ENCODE measurements at regions not wholly inside any gene's neighbourhood (a gene's known extent, or its start where the extent isn't known, plus 50 kb on each side); places are given as distances from the start of the nearest gene placed in this dataset.
A peak's percentile ranks its signal among the peaks of the same experiment; 100 is the strongest.

- DNase-seq (ENCODE audit: low read depth in 4 of 4, low spot score in 3 of 4), result no peak
These were observed 158.1 kb upstream of the B3GAT2 start for GRCh38 chr6:71114986-71115385.

GRCh38 chr6:71119560-71119959, 162.7 kb upstream of the B3GAT2 start:
- no peak for DNase-seq (ENCODE audit: low read depth in 4 of 4, low spot score in 3 of 4)

DNA sequence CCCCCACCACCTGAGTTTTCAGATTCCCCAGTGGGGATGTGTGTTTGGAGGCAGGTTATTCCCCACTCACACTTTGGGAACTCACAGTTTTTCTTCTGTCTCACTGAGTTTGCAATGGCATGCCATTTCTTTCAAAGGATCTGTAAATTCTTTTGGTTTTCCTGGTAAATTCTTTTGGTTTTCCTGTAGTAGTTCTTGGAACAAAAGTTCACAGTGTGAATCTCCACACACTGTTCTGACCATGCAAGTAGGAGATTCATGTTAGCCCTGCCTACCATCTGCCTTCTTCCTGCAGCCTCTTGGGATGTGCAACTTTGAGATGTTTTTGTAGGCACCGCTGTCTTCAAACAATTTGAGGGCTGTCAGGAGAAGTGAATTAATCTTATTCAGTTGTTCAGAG, 165.6 kb upstream of the OGFRL1 start:
- no peak for DNase-seq (ENCODE audit: low read depth in 4 of 4, low spot score in 3 of 4)

DNA sequence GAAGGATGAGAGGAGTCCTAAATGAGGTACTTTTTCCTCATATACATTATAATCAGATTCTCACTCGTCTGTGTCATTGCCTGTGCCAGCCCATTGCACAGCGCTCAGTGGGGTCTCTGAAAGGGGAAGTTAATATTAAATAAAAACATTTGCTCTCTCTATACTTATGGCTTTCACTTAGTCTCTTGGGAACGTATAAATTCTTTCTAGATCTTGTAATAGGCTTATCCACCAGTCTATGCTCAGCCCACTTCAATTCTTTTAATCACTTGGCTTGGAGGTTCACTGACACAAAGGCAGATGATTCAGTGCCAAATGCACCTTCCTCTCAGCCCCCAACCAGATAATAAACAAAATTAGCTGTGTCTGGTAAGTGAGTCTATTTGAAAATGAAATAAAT, 164.3 kb upstream of the OGFRL1 start:
- DNase-seq (ENCODE audit: low read depth in 4 of 4, low spot score in 3 of 4), result no peak

- DNase-seq (ENCODE audit: low read depth in 4 of 4, low spot score in 3 of 4), result no peak
These were observed 163.4 kb upstream of the OGFRL1 start for GRCh38 chr6:71125216-71125615.

GRCh38 chr6:71126506-71126905, 162.1 kb upstream of the OGFRL1 start:
- DNase-seq (ENCODE audit: low read depth in 4 of 4, low spot score in 3 of 4), result no peak

- no peak for DNase-seq (ENCODE audit: low read depth in 4 of 4, low spot score in 3 of 4)
These were observed 161.2 kb upstream of the OGFRL1 start for GRCh38 chr6:71127374-71127773.

- DNase-seq (ENCODE audit: low read depth in 4 of 4, low spot score in 3 of 4), result no peak
These were observed 158.3 kb upstream of the OGFRL1 start for GRCh38 chr6:71130277-71130676.

DNA sequence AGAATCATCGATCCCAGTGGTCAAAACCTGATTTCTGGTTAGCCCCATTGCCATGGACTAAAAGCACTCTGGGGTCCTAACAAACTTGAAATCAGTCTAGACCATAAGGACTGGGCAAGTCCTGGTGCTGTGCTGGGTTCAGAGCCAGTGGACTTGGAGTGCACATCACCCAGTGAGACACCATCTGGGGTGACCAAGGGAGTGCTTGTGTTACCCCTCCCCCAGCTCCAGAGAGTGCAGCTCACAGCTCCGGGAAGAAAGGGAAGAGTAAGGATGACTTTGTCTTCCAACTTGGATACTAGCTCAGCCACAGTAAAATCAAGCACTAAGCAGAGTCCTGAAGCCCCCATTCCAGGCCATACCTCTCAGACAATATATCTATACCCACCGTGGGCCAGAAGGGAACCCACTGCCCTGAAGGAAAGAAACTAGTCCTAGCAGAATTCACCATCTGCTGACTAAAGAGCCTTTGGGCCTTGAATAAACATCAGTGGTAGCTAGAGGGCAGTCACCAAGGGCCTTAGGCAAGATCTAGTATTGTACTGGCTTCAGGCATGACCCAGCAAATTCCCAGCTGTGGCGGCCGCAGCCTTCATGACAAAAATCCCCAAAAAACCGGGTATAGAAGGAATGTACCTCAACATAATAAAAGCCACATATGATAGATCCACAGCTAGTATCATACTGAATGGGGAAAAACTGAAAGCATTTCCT, 153.5 kb upstream of the OGFRL1 start:
- DNase-seq (ENCODE audit: low read depth in 4 of 4, low spot score in 3 of 4), result no peak

DNA sequence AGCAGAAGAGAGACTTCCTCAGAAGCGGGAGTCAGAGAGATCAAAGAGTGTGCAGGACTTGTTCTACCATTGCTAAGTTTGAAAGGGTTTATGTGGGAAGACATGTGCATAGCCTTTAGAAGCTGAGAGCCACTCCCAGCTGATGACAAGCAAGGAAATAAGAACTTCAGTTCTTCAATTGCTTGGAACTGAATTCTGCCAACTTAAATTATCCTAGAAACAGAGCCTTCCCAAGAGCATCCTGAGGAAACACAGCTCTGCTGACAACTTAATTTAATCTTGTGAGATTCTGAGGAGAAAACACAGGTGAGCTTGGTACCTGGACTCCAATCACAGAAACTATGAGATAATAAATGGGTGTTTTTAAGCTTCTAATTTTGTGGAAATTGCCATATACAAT, 150.6 kb upstream of the OGFRL1 start:
- DNase-seq (ENCODE audit: low read depth in 4 of 4, low spot score in 3 of 4), result no peak

DNA sequence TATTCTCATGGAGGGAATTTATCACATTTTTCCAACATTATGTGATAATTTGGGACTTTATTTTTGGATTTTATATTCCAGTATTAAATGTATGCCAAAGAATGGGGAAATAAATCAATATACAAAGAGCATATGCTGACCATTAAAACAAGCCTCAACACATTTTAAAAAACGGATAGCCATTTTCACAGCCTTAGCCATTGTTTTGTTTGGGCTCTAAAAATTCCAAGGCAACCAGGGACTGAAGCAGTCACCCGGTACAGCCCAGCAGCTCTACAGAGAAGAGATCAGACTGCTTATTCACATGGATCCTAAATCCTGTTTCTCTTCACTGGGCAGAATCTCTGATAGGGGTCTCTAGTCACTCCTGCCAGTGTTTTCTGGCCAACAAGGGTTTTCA, 150.2 kb upstream of the OGFRL1 start:
- no peak for DNase-seq (ENCODE audit: low read depth in 4 of 4, low spot score in 3 of 4)

DNA sequence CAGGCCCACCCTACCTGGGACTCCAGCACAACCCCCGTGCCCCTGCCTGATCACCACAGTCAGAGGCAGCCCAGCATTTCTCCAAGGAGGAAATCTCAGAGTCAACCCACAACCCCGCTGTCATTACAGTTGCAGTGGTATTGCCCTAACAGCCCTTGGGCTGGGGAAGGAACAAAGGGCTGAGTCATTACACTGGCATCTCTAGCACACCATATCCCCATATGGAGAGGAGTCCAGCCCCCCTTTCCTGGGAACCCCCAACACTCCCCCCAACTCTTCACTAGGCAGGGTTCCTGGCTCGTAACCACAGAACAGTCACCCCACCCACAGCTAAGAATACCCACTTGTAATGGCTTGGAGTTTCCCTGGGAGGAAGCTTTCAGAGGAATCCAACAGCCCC, 149.4 kb upstream of the OGFRL1 start:
- no peak for DNase-seq (ENCODE audit: low read depth in 4 of 4, low spot score in 3 of 4)

- no peak for DNase-seq (ENCODE audit: low read depth in 4 of 4, low spot score in 3 of 4)
These were observed 134.8 kb upstream of the OGFRL1 start for GRCh38 chr6:71153755-71154325.

DNA sequence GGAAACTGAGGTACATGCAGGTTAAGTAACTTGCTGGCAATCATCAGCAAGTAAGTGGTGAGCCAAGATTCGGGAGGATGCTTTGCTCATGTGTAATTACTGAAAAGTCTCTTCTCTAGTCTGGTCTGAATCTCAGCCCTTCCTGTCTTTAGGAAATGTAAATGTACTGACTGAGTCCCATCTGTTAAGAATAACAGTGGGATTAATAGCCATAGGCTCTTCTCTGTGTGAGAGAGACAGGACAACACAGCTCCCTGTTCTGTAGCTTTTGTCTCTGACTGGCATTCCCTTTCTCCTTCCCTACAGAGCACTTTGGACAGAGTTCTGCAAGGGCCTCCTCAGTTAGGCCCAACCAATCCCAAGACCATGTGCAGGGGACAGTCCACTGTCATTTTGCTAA, 131.3 kb upstream of the OGFRL1 start:
- no peak for DNase-seq (ENCODE audit: low read depth in 4 of 4, low spot score in 3 of 4)

- no peak for DNase-seq (ENCODE audit: low read depth in 4 of 4, low spot score in 3 of 4)
These were observed 123.7 kb upstream of the OGFRL1 start for GRCh38 chr6:71164890-71165289.

GRCh38 chr6:71168233-71168765, 120.3 kb upstream of the OGFRL1 start:
- DNase-seq (ENCODE audit: low read depth in 4 of 4, low spot score in 3 of 4), result no peak

GRCh38 chr6:71171497-71172070, 117.0 kb upstream of the OGFRL1 start:
- no peak for DNase-seq (ENCODE audit: low read depth in 4 of 4, low spot score in 3 of 4)

GRCh38 chr6:71179249-71179885, 109.2 kb upstream of the OGFRL1 start:
- no peak for DNase-seq (ENCODE audit: low read depth in 4 of 4, low spot score in 3 of 4)

- DNase-seq (ENCODE audit: low read depth in 4 of 4, low spot score in 3 of 4), result no peak
These were observed 107.0 kb upstream of the OGFRL1 start for GRCh38 chr6:71181565-71181964.

DNA sequence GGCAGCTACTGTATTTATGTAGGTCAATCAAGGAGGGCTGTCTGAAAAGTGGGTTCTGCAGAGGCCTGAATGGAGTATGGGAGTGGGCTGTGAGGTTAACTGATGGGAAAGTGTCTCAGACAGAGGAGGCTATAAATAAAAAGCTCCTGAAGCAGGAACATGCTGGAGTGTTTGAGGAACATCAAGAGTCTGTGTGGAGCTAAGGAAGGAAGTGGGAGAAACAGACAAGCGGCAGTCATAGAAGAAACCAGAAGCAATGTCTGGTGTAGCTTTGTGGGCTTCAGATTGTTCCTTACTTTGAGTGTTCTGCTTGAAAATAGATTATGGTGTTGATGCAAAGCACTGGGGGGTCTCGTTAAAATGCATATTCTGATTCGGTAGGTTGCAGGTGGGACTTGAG, 101.5 kb upstream of the OGFRL1 start:
- no peak for DNase-seq (ENCODE audit: low read depth in 4 of 4, low spot score in 3 of 4)

DNA sequence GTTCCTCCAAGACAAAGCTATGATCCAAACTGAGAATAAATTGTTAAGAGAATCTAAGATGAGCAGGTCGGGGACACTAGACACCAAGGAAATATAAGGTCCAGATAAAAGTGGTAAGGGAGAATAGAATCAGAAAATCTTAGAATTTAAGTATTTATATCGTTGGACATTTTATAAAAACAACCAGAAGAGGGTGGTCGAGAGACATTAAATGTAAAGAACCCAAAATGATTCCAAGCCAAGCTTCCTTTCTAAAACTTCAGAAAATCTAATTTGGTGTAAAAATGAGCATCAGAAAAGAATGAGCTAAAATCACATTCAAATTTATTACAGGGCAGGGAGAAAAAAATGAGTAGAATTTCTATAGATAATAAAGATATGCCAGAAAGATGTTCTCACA, 97.8 kb upstream of the OGFRL1 start:
- peak in 1 of 4 donors; percentile 18 for DNase-seq (ENCODE audit: low read depth in 4 of 4, low spot score in 3 of 4)

DNA sequence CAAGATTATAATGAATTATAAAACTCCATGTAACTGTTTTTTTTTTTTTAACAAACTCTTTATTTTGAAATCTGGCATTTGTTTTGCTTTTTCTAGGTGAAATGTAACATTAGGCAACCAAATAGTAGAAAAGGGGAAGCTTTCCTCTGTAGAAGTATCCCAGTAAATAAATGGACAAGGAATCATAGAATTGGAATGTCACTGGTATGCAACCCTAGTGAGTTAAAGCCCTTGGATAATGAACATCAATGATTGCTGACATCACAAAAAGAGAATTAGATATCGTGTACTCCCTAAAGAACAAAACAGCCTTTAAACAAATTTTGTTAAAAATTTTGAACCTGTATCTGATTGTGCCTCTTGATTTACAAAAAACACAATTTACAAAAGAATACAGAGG, 93.9 kb upstream of the OGFRL1 start:
- DNase-seq (ENCODE audit: low read depth in 4 of 4, low spot score in 3 of 4), result no peak
